Adrenal gland (tissue), 9 donors: ENCODE measurements at regions not wholly inside any gene's neighbourhood (a gene's known extent, or its start where the extent isn't known, plus 50 kb on each side); places are given as distances from the start of the nearest gene placed in this dataset.

Experiments
- DNase-seq, 7 donors: peaks; one replicate each; pipeline ENCODE4 v3.0.0-alpha.2; 2019 to 2020
- H3K27ac ChIP-seq, 5 donors: fragments of 200-600 bp; sonication (generic) in 4 of 5; 1 replicate in 3 of 5; 2 replicates in 2 of 5; pipeline versions ENCODE4 v1.5.1 to v1.8.0; 2016 to 2020; ENCODE audit warnings: mild to moderate bottlenecking in 1 of 5
- H3K27me3 ChIP-seq: fragments of 200-600 bp; 2 replicates; pipeline ENCODE4 v1.8.0; 2021
- H3K36me3 ChIP-seq, 2 donors: fragments of 200-600 bp; replicated peaks in 1 of 2; 1 replicate in 1 of 2; 2 replicates in 1 of 2; pipeline versions ENCODE4 v1.5.1 to v1.8.0; 2018 to 2022
- H3K4me1 ChIP-seq, 2 donors: fragments of 200-600 bp; replicated peaks in 1 of 2; 1 replicate in 1 of 2; 2 replicates in 1 of 2; pipeline versions ENCODE4 v1.5.1 to v1.8.0; 2018 to 2021
- H3K4me3 ChIP-seq, 4 donors: fragments of 200-600 bp; sonication (generic) in 3 of 4; one replicate each; pipeline ENCODE4 v1.5.1; 2016 to 2018
- H3K9me3 ChIP-seq, 3 donors: fragments of 200-600 bp; sonication (generic) in 1 of 3; replicated peaks in 1 of 3; 1 replicate in 2 of 3; 2 replicates in 1 of 3; pipeline versions ENCODE4 v1.5.1 to v1.8.0; 2016 to 2021
- CTCF ChIP-seq, 6 experiments: fragments of 450-650 bp in 4 of 6; fragments of 200-600 bp in 2 of 6; sonication (generic) in 1 of 6; IDR thresholded peaks; 1 replicate in 5 of 6; 2 replicates in 1 of 6; pipeline versions ENCODE4 v1.5.1 to v1.8.0; 2016 to 2021; ENCODE audit warnings: antibody characterized with exemption in 6 of 6, mild to moderate bottlenecking in 2 of 6, moderate library complexity in 1 of 6
- POLR2A ChIP-seq, 2 donors: fragments of 450-650 bp; IDR thresholded peaks; one replicate each; pipeline ENCODE4 v1.6.1; 2017; ENCODE audit warnings: antibody characterized with exemption in 2 of 2, mild to moderate bottlenecking in 2 of 2, moderate library complexity in 1 of 2
- WGBS, 4 donors: extraction: QIAGEN DNeasy Blood & Tissue Kit in 2 of 4; methylation state at CpG; one replicate each; pipeline versions ENCODE4 v1.1.5 to v1.1.7; 2013 to 2017; 5-methylcytosine and 5-hydroxymethylcytosine counted together
- intact Hi-C, 2 donors: fragments of 100-400 bp; cut with DNase I; formaldehyde crosslinking; loops; one replicate each; pipeline versions ENCODE4 v1.14.1 to v1.15.0; 2022 to 2023
- donor health status: healthy with polysubstance abuse.
- donor health status: Bipolar disorder and iron deficiency.
- donor health status: DM: yes; HTN: yes; CAD: no.
- donor health status: DM: no; HTN: no; CAD: no.
- donor health status: DM: no; HTN: no; CAD: no.

DNA sequence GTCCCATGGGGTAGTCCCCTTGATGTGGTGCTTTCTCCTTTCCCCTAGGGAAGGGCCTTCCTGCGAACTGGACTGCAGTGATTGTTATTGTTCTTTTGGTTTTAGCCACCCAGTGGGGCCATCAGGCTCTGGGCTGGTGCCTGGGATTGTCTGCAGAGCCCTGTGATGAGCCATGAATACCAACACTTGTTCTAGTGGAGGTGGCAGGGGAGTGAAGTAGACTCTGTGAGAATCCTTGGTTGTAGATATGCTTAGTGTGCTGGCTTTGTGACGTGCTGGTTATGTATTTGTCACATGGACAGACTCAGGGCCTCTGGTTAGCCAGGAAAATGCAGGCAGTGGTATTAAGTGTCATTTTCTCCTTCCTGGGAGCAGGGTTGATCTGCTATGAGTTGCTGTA lies 51.8 kb upstream of the NDUFB4 start:
- Histone ChIP-seq H3K9me3 (peaks cover 0 to 14% (median 13%) of the 10 kb centered on the region in 3 donors), H3K4me1 (no peaks in the 10 kb centered on the region), H3K27ac (no peak overlapping the region), H3K27me3 (no peaks in the 10 kb centered on the region), H3K36me3 (no peaks in the 10 kb centered on the region), H3K4me3 (no peak overlapping the region)
- no peak for DNase-seq
- WGBS, 4 donors: 75 to 95% (median 89%) methylated on average over 2 of the region's 2 CpGs
- intact Hi-C loops: loop anchor here in 1 of 2 donors (10.0 kb wide), 1 partner anchor 80 kb away; no protein-coding TSS in a partner anchor
- no peak for TF ChIP-seq POLR2A (IDR thresholded peaks at IDR 0.05)
- no peak for TF ChIP-seq CTCF (IDR thresholded peaks at IDR 0.05)

DNA sequence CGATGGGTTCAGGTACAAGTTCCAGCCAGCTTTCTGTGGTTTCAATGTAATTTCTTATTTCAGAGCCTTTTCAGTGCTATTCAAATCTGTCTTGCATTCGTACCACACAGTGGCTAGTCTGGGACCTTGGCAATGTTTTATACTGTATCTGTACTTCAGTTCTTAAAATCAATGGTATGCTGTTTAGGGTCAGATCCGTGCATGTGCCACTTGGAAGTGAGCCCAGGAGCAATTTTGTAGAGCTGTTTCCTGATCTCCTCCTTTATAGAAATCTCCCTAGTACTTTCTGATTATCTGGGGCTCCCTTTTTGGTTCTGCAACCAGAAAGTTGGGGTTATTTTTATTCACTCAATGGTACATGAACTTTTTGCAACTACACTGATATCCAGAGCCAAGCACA lies 59.5 kb upstream of the NDUFB4 start:
- Histone ChIP-seq H3K9me3 (peaks cover 0 to 20% (median 8%) of the 10 kb centered on the region in 3 donors), H3K27ac (no peak overlapping the region), H3K4me1 (no peaks in the 10 kb centered on the region), H3K36me3 (no peaks in the 10 kb centered on the region), H3K27me3 (no peaks in the 10 kb centered on the region), H3K4me3 (no peak overlapping the region)
- intact Hi-C loops: no loop called here
- WGBS, 4 donors: 35 to 56% (median 50%) methylated on average over 3 of the region's 3 CpGs
- DNase-seq: no peak
- TF ChIP-seq CTCF (IDR thresholded peaks at IDR 0.05) (no peak), POLR2A (IDR thresholded peaks at IDR 0.05) (no peak)

- Histone ChIP-seq H3K9me3 (no peaks in the 10 kb centered on the region), H3K4me3 (no peak overlapping the region), H3K27me3 (no peaks in the 10 kb centered on the region), H3K36me3 (no peaks in the 10 kb centered on the region), H3K4me1 (no peaks in the 10 kb centered on the region), H3K27ac (no peak overlapping the region)
- no peak for TF ChIP-seq POLR2A (IDR thresholded peaks at IDR 0.05)
- intact Hi-C loops: no loop called here
- 77 to 94% (median 85%) methylated on average over 2 of the region's 2 CpGs for WGBS, 4 donors
- DNase-seq: no peak
Observed at GRCh38 chr3:120532969-120533368, 63.2 kb upstream of the NDUFB4 start.

- H3K9me3 ChIP-seq: no peaks in the 10 kb centered on the region
- H3K4me1 ChIP-seq: peaks cover 7 to 12% of the 10 kb centered on the region in 2 donors
- no peaks in the 10 kb centered on the region for H3K27me3 ChIP-seq
- DNase-seq: no peak
- intact Hi-C loops: no loop called here
- H3K36me3 ChIP-seq: no peaks in the 10 kb centered on the region
- TF ChIP-seq CTCF (IDR thresholded peaks at IDR 0.05) (no peak), POLR2A (IDR thresholded peaks at IDR 0.05) (no peak)
- 88 to 93% (median 91%) methylated on average over 6 of the region's 6 CpGs for WGBS, 4 donors
- H3K27ac ChIP-seq: no peak overlapping the region
- H3K4me3 ChIP-seq: no peak overlapping the region
Observed at GRCh38 chr3:120528163-120528562, 68.0 kb upstream of the NDUFB4 start.
